ENCODE measurements at regions not wholly inside any gene's neighbourhood (a gene's known extent, or its start where the extent isn't known, plus 50 kb on each side); places are given as distances from the start of the nearest gene placed in this dataset.

GRCh38 chr15:35721751-35722150 lies 175.8 kb upstream of the DPH6 start:
- DNase-seq (ENCODE audit: low spot score), result no peak
- H3K36me3 Mint-ChIP-seq (ENCODE audit: low read depth, unreplicated experiment), result no peaks in the 10 kb centered on the region
- H3K9me3 Mint-ChIP-seq (ENCODE audit: unreplicated experiment), result no peaks in the 10 kb centered on the region
- no peak overlapping the region for H3K27ac Mint-ChIP-seq (ENCODE audit: unreplicated experiment)
- TF ChIP-seq, protein P1, sequence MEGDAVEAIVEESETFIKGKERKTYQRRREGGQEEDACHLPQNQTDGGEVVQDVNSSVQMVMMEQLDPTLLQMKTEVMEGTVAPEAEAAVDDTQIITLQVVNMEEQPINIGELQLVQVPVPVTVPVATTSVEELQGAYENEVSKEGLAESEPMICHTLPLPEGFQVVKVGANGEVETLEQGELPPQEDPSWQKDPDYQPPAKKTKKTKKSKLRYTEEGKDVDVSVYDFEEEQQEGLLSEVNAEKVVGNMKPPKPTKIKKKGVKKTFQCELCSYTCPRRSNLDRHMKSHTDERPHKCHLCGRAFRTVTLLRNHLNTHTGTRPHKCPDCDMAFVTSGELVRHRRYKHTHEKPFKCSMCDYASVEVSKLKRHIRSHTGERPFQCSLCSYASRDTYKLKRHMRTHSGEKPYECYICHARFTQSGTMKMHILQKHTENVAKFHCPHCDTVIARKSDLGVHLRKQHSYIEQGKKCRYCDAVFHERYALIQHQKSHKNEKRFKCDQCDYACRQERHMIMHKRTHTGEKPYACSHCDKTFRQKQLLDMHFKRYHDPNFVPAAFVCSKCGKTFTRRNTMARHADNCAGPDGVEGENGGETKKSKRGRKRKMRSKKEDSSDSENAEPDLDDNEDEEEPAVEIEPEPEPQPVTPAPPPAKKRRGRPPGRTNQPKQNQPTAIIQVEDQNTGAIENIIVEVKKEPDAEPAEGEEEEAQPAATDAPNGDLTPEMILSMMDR (IDR thresholded peaks at IDR 0.05; ENCODE audit: unreplicated experiment), result no peak
- no peak overlapping the region for H3K4me3 Mint-ChIP-seq (ENCODE audit: unreplicated experiment)
- H3K4me1 Mint-ChIP-seq (ENCODE audit: unreplicated experiment), result peaks cover 6% of the 10 kb centered on the region
- peaks cover 3% of the 10 kb centered on the region for H3K27me3 Mint-ChIP-seq (ENCODE audit: unreplicated experiment)

- DNase-seq (ENCODE audit: low spot score), result no peak
- TF ChIP-seq, protein P1 (IDR thresholded peaks at IDR 0.05; ENCODE audit: unreplicated experiment), result no peak
- Mint-ChIP-seq H3K36me3 (ENCODE audit: low read depth, unreplicated experiment) (no peaks in the 10 kb centered on the region), H3K27ac (ENCODE audit: unreplicated experiment) (no peak overlapping the region), H3K9me3 (ENCODE audit: unreplicated experiment) (no peaks in the 10 kb centered on the region), H3K4me1 (ENCODE audit: unreplicated experiment) (peaks cover 6% of the 10 kb centered on the region), H3K27me3 (ENCODE audit: unreplicated experiment) (peaks cover 3% of the 10 kb centered on the region), H3K4me3 (ENCODE audit: unreplicated experiment) (no peak overlapping the region)
Observed at GRCh38 chr15:35722501-35722900, 176.5 kb upstream of the DPH6 start.

- no peak for DNase-seq (ENCODE audit: low spot score)
- Mint-ChIP-seq H3K36me3 (ENCODE audit: low read depth, unreplicated experiment) (no peaks in the 10 kb centered on the region), H3K27me3 (ENCODE audit: unreplicated experiment) (peaks cover 3% of the 10 kb centered on the region), H3K9me3 (ENCODE audit: unreplicated experiment) (no peaks in the 10 kb centered on the region), H3K4me1 (ENCODE audit: unreplicated experiment) (peaks cover 4% of the 10 kb centered on the region), H3K27ac (ENCODE audit: unreplicated experiment) (no peak overlapping the region), H3K4me3 (ENCODE audit: unreplicated experiment) (no peak overlapping the region)
- TF ChIP-seq, protein P1 (IDR thresholded peaks at IDR 0.05; ENCODE audit: unreplicated experiment), result no peak
Observed at GRCh38 chr15:35723120-35723847, 177.3 kb upstream of the DPH6 start.

- DNase-seq (ENCODE audit: low spot score), result no peak
- Mint-ChIP-seq H3K27ac (ENCODE audit: unreplicated experiment) (no peak overlapping the region), H3K27me3 (ENCODE audit: unreplicated experiment) (peaks cover 3% of the 10 kb centered on the region)
Observed at GRCh38 chr15:35723852-35724251, 177.9 kb upstream of the DPH6 start.

GRCh38 chr15:35724626-35725025 lies 178.7 kb upstream of the DPH6 start:
- TF ChIP-seq, protein P1 (IDR thresholded peaks at IDR 0.05; ENCODE audit: unreplicated experiment), result no peak
- Mint-ChIP-seq H3K27ac (ENCODE audit: unreplicated experiment) (no peak overlapping the region), H3K27me3 (ENCODE audit: unreplicated experiment) (peaks cover 3% of the 10 kb centered on the region), H3K9me3 (ENCODE audit: unreplicated experiment) (no peaks in the 10 kb centered on the region), H3K4me1 (ENCODE audit: unreplicated experiment) (peaks cover 6% of the 10 kb centered on the region), H3K36me3 (ENCODE audit: low read depth, unreplicated experiment) (no peaks in the 10 kb centered on the region), H3K4me3 (ENCODE audit: unreplicated experiment) (no peak overlapping the region)
- DNase-seq (ENCODE audit: low spot score), result no peak

More at GRCh38 chr15:35723852-35724251, 177.9 kb upstream of the DPH6 start:
- Mint-ChIP-seq H3K36me3 (ENCODE audit: low read depth, unreplicated experiment) (no peaks in the 10 kb centered on the region), H3K4me1 (ENCODE audit: unreplicated experiment) (peaks cover 6% of the 10 kb centered on the region), H3K4me3 (ENCODE audit: unreplicated experiment) (no peak overlapping the region), H3K9me3 (ENCODE audit: unreplicated experiment) (no peaks in the 10 kb centered on the region)
- TF ChIP-seq, protein P1 (IDR thresholded peaks at IDR 0.05; ENCODE audit: unreplicated experiment), result no peak
